ENCODE measurements at regions not wholly inside any gene's neighbourhood (a gene's known extent, or its start where the extent isn't known, plus 50 kb on each side); places are given as distances from the start of the nearest gene placed in this dataset.
"Not testable (repeated sequence)": the region's sequence is repeated elsewhere in the genome, so short reads cannot be mapped to it uniquely, and the experiment has no call there.

- DNase-seq (ENCODE audit: low read depth), result no peak
These were observed 264.6 kb upstream of the TRIB2 start for GRCh38 chr2:12452185-12452584.

GRCh38 chr2:12453731-12454130, 263.0 kb upstream of the TRIB2 start:
- no peak for DNase-seq (ENCODE audit: low read depth)

- no peak for DNase-seq (ENCODE audit: low read depth)
These were observed 261.1 kb upstream of the TRIB2 start for GRCh38 chr2:12455661-12456060.

- peak; percentile 96 for DNase-seq (ENCODE audit: low read depth)
These were observed 260.2 kb upstream of the TRIB2 start for GRCh38 chr2:12456293-12457106.

GRCh38 chr2:12457831-12458230, 258.9 kb upstream of the TRIB2 start:
- DNase-seq (ENCODE audit: low read depth), result no peak

- no peak for DNase-seq (ENCODE audit: low read depth)
These were observed 253.5 kb upstream of the TRIB2 start for GRCh38 chr2:12463189-12463588.

GRCh38 chr2:12465631-12466135, 251.1 kb upstream of the TRIB2 start:
- DNase-seq (ENCODE audit: low read depth), result peak; percentile 22

- no peak for DNase-seq (ENCODE audit: low read depth)
These were observed 249.4 kb upstream of the TRIB2 start for GRCh38 chr2:12467303-12467702.

- no peak for DNase-seq (ENCODE audit: low read depth)
These were observed 247.6 kb upstream of the TRIB2 start for GRCh38 chr2:12469141-12469561.

GRCh38 chr2:12472265-12472664, 244.5 kb upstream of the TRIB2 start:
- not testable (repeated sequence) for DNase-seq (ENCODE audit: low read depth)

- peak; percentile 27 for DNase-seq (ENCODE audit: low read depth)
These were observed 238.3 kb upstream of the TRIB2 start for GRCh38 chr2:12478151-12479064.

GRCh38 chr2:12479065-12479601, 237.6 kb upstream of the TRIB2 start:
- peak; percentile 42 for DNase-seq (ENCODE audit: low read depth)

- DNase-seq (ENCODE audit: low read depth), result peak; percentile 72
These were observed 232.1 kb upstream of the TRIB2 start for GRCh38 chr2:12484536-12485115.

GRCh38 chr2:12486205-12487118, 230.3 kb upstream of the TRIB2 start:
- peak; percentile 74 for DNase-seq (ENCODE audit: low read depth)

GRCh38 chr2:12487253-12488004, 229.3 kb upstream of the TRIB2 start:
- DNase-seq (ENCODE audit: low read depth), result no peak

GRCh38 chr2:12488352-12489318, 228.1 kb upstream of the TRIB2 start:
- no peak for DNase-seq (ENCODE audit: low read depth)

- DNase-seq (ENCODE audit: low read depth), result no peak
These were observed 226.1 kb upstream of the TRIB2 start for GRCh38 chr2:12490641-12491040.

- not testable (repeated sequence) for DNase-seq (ENCODE audit: low read depth)
These were observed 224.4 kb upstream of the TRIB2 start for GRCh38 chr2:12492360-12492759.

- peak; percentile 89 for DNase-seq (ENCODE audit: low read depth)
These were observed 223.7 kb upstream of the TRIB2 start for GRCh38 chr2:12493031-12493513.

All from M059J (cell line).